ENCODE measurements at regions not wholly inside any gene's neighbourhood (a gene's known extent, or its start where the extent isn't known, plus 50 kb on each side); places are given as distances from the start of the nearest gene placed in this dataset.

DNA sequence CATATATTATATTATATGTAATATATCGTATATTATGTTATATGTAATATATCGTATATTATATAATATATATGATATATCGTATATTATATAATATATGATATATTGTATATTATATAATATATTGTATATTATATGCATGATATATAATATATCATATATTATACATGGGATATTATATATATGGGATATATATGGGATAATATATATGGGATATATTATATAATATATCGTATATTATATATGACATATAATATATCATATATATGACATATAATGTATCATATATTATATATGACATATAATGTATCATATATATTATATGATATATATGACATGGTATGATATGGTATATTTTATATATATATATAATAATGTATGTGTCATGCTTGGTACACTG is 79.5 kb upstream of the CALM2 start:
- Histone ChIP-seq H3K9ac (ENCODE audit: low read length) (no peak overlapping the region), H3K9me2 (replicated peaks; ENCODE audit: insufficient read depth, low read length) (no peaks in the 10 kb centered on the region), H3K79me2 (ENCODE audit: low read length) (no peaks in the 10 kb centered on the region), H2AFZ (ENCODE audit: low read length) (no peak overlapping the region), H3K4me2 (ENCODE audit: low read depth, low read length, poor library complexity, severe bottlenecking) (no peak overlapping the region), H3K36me3 (ENCODE audit: insufficient read depth, low read length) (no peaks in the 10 kb centered on the region), H3K4me3 (ENCODE audit: low read length) (no peak overlapping the region), H4K20me1 (ENCODE audit: insufficient read depth, low read depth, low read length) (no peaks in the 10 kb centered on the region), H3K27ac (ENCODE audit: low read length) (no peak overlapping the region), H3K27me3 (ENCODE audit: low read length) (no peaks in the 10 kb centered on the region), H3K4me1 (ENCODE audit: low read length) (no peaks in the 10 kb centered on the region), H3K9me3 (ENCODE audit: low read length) (no peaks in the 10 kb centered on the region)
- DNase-seq: no peak

DNA sequence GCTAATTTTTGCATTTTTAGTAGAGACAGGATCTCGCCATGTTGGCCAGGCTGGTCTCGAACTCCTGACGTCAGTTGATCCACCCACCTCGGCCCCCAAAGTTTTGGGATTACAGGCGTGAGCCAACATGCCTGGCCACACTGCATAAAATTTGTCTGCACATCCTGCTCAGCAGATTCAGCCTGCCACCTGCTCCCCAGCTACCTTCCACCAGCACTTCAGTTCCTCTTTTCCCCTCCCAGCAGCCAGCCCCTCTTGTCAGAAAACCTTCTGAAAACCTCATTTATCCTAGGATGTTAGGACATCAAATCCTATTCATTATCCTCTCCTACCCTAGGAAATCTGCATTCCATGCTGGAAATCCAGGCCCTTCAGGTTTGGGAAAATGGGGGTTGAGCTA is 78.2 kb upstream of the CALM2 start:
- no peak for DNase-seq
- H3K9me2 ChIP-seq (replicated peaks; ENCODE audit: insufficient read depth, low read length): no peaks in the 10 kb centered on the region

DNA sequence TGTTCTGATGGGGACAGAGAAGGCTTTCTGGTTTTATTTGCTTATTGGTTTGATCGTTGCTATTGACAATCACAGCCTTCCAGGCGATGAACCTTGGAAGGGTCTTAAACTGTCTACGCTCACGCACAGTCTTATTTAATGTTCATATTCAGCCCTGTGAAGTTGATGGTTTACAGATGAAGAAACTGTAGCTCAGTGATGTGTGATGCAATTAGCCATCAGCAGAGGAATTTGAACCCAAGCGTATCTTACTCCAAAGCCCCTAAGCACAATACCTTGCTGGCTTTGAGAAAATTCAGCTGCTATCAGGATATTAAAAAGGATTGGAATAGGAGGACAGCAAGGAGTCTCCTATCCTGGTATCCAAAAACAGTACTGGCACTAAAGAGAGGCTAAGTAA is 77.1 kb upstream of the CALM2 start:
- H3K27ac ChIP-seq (ENCODE audit: low read length): no peak overlapping the region

More for the DNA sequence above, 78.2 kb upstream of the CALM2 start:
- no peak overlapping the region for H3K4me2 ChIP-seq (ENCODE audit: low read depth, low read length, poor library complexity, severe bottlenecking)
- H3K27ac ChIP-seq (ENCODE audit: low read length): no peak overlapping the region
- no peaks in the 10 kb centered on the region for H3K79me2 ChIP-seq (ENCODE audit: low read length)
- H3K4me1 ChIP-seq (ENCODE audit: low read length): no peaks in the 10 kb centered on the region
- H3K9ac ChIP-seq (ENCODE audit: low read length): no peak overlapping the region
- H3K27me3 ChIP-seq (ENCODE audit: low read length): no peaks in the 10 kb centered on the region
- H2AFZ ChIP-seq (ENCODE audit: low read length): no peak overlapping the region
- H3K36me3 ChIP-seq (ENCODE audit: insufficient read depth, low read length): no peaks in the 10 kb centered on the region
- H3K4me3 ChIP-seq (ENCODE audit: low read length): no peak overlapping the region
- H3K9me3 ChIP-seq (ENCODE audit: low read length): no peaks in the 10 kb centered on the region
- no peaks in the 10 kb centered on the region for H4K20me1 ChIP-seq (ENCODE audit: insufficient read depth, low read depth, low read length)

DNA sequence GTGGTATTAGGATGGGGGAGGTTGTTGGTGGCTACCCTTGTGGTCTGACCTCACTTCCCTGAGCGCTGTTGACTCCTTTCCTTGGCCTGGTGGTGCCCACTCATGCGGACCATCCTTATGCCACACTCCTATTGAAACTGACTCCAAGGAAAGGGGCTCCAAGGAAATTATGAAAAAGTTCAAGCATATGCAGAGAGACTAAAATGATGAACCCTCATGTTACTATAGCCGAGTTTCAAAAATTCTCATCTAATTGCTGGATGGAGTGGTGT is 75.0 kb upstream of the CALM2 start:
- no peak overlapping the region for H3K4me3 ChIP-seq (ENCODE audit: low read length)
- no peaks in the 10 kb centered on the region for H3K36me3 ChIP-seq (ENCODE audit: insufficient read depth, low read length)
- no peak for DNase-seq
- no peak overlapping the region for H2AFZ ChIP-seq (ENCODE audit: low read length)
- no peaks in the 10 kb centered on the region for H4K20me1 ChIP-seq (ENCODE audit: insufficient read depth, low read depth, low read length)
- H3K4me1 ChIP-seq (ENCODE audit: low read length): no peaks in the 10 kb centered on the region
- no peak overlapping the region for H3K4me2 ChIP-seq (ENCODE audit: low read depth, low read length, poor library complexity, severe bottlenecking)
- H3K27ac ChIP-seq (ENCODE audit: low read length): no peak overlapping the region
- no peak overlapping the region for H3K9ac ChIP-seq (ENCODE audit: low read length)
- H3K9me2 ChIP-seq (replicated peaks; ENCODE audit: insufficient read depth, low read length): no peaks in the 10 kb centered on the region
- H3K27me3 ChIP-seq (ENCODE audit: low read length): no peaks in the 10 kb centered on the region
- H3K9me3 ChIP-seq (ENCODE audit: low read length): no peaks in the 10 kb centered on the region
- no peaks in the 10 kb centered on the region for H3K79me2 ChIP-seq (ENCODE audit: low read length)

More for the DNA sequence above, 77.1 kb upstream of the CALM2 start:
- H3K79me2 ChIP-seq (ENCODE audit: low read length): no peaks in the 10 kb centered on the region
- H3K4me1 ChIP-seq (ENCODE audit: low read length): no peaks in the 10 kb centered on the region
- no peak for DNase-seq
- H3K9ac ChIP-seq (ENCODE audit: low read length): no peak overlapping the region
- H2AFZ ChIP-seq (ENCODE audit: low read length): no peak overlapping the region
- H3K9me2 ChIP-seq (replicated peaks; ENCODE audit: insufficient read depth, low read length): no peaks in the 10 kb centered on the region
- no peaks in the 10 kb centered on the region for H3K36me3 ChIP-seq (ENCODE audit: insufficient read depth, low read length)
- H3K27me3 ChIP-seq (ENCODE audit: low read length): no peaks in the 10 kb centered on the region
- H3K4me2 ChIP-seq (ENCODE audit: low read depth, low read length, poor library complexity, severe bottlenecking): no peak overlapping the region
- no peaks in the 10 kb centered on the region for H3K9me3 ChIP-seq (ENCODE audit: low read length)
- H4K20me1 ChIP-seq (ENCODE audit: insufficient read depth, low read depth, low read length): no peaks in the 10 kb centered on the region
- no peak overlapping the region for H3K4me3 ChIP-seq (ENCODE audit: low read length)

DNA sequence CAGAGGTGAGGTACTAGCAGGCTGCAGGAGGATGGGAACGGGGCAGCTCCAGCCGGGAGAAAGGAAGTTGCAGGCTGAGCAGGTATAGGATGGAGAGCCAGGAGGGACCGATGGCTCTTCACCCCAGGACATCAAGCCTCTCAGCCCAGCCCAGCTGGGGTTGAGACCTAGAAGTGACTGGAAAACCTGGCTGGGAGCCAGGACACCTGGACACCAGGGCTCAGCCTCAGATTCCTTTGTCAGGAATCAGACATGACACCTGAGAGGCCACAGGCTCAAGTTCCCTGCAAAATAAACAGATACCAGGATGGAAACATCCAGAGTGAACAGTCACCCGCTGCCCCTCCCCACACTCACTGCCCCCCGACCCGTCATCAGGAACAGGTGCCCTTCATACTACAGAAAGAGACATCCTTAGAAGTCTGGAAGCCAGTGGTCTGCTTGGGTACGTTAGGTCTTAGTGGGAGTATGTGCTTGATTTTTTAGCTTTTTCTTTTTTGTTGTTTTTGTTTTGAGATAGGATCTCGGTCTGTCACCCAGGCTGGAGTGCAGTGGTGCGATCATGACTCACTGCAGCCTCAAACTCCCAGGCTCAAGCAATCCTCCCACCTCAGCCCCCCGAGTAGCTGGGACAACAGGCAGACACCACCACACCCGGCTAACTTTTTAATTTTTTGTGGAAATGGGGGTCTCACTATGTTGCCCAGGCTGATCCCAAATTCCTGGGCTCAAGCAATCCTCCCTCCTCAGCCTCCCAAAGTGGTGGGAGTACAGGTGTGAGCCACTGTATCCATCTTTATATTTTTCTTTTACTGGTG is 74.5 kb upstream of the CALM2 start:
- no peaks in the 10 kb centered on the region for H4K20me1 ChIP-seq (ENCODE audit: insufficient read depth, low read depth, low read length)
- H3K9ac ChIP-seq (ENCODE audit: low read length): no peak overlapping the region
- H3K4me3 ChIP-seq (ENCODE audit: low read length): no peak overlapping the region

DNA sequence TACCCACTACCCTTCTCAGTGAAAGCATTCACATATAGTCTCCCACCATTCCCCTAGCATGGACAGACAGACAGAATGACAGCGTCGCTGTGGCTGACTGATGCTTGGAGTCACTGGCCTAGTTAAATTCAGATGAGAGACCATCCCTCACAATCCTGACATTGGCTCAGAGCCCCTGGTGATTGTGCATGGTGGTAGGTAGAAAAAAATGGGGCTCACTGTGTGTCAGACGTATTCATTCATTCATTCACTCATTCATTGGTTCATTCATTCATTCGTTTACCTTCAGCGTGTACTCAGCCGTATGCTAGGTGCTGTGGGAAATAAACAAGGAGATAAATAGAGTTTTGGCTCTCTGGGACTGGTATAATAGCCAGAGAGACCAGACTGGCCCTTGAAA is 73.6 kb upstream of the CALM2 start:
- Histone ChIP-seq H3K27me3 (ENCODE audit: low read length) (no peaks in the 10 kb centered on the region), H4K20me1 (ENCODE audit: insufficient read depth, low read depth, low read length) (no peaks in the 10 kb centered on the region), H3K4me3 (ENCODE audit: low read length) (no peak overlapping the region), H3K27ac (ENCODE audit: low read length) (no peak overlapping the region), H3K4me2 (ENCODE audit: low read depth, low read length, poor library complexity, severe bottlenecking) (no peak overlapping the region), H3K9me2 (replicated peaks; ENCODE audit: insufficient read depth, low read length) (no peaks in the 10 kb centered on the region), H3K9ac (ENCODE audit: low read length) (no peak overlapping the region), H3K79me2 (ENCODE audit: low read length) (no peaks in the 10 kb centered on the region), H2AFZ (ENCODE audit: low read length) (no peak overlapping the region), H3K36me3 (ENCODE audit: insufficient read depth, low read length) (no peaks in the 10 kb centered on the region), H3K9me3 (ENCODE audit: low read length) (no peaks in the 10 kb centered on the region), H3K4me1 (ENCODE audit: low read length) (no peaks in the 10 kb centered on the region)
- no peak for DNase-seq

More for the DNA sequence above, 74.5 kb upstream of the CALM2 start:
- Histone ChIP-seq H2AFZ (ENCODE audit: low read length) (no peak overlapping the region), H3K4me1 (ENCODE audit: low read length) (no peaks in the 10 kb centered on the region), H3K9me3 (ENCODE audit: low read length) (no peaks in the 10 kb centered on the region), H3K36me3 (ENCODE audit: insufficient read depth, low read length) (no peaks in the 10 kb centered on the region), H3K9me2 (replicated peaks; ENCODE audit: insufficient read depth, low read length) (no peaks in the 10 kb centered on the region), H3K4me2 (ENCODE audit: low read depth, low read length, poor library complexity, severe bottlenecking) (no peak overlapping the region), H3K27ac (ENCODE audit: low read length) (no peak overlapping the region), H3K27me3 (ENCODE audit: low read length) (no peaks in the 10 kb centered on the region), H3K79me2 (ENCODE audit: low read length) (no peaks in the 10 kb centered on the region)
- DNase-seq: no peak

DNA sequence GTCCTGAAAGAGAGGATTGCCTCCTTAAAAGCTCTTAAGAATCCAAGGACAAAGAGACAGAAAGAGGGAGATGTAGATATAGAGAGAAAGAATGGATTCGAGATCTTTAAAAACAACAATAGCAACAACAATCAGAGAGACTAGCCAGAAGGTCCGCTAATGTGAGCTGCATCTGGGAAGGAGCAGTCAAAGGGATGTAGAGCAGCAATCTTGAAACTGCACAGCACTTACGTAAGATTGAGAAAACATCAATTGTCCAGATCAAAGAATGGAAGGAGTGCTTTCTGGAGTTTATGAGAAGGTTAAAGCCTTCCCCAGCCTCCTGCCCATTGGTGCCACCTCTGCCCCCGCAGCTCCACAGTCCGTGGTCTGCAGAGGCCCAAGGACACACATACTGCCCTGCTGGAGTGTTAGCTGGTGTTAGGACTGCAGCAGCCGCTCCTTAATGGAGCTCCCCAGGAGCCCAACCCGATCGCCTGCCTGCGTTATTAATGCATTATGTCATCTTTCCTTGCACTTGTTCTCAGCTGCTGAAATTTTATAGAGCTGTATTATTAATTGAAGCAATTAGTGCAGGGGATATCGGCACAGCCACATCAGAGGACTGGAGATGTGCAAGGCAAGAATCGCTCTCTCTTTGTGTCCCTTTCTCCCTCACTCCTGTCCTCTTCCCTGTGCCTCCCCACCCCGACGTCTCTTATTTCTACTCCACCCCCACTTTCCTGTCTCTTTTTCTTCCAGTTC is 73.0 kb upstream of the CALM2 start:
- H3K36me3 ChIP-seq (ENCODE audit: insufficient read depth, low read length): no peaks in the 10 kb centered on the region
- DNase-seq: no peak
- no peaks in the 10 kb centered on the region for H3K27me3 ChIP-seq (ENCODE audit: low read length)
- H3K79me2 ChIP-seq (ENCODE audit: low read length): no peaks in the 10 kb centered on the region
- H4K20me1 ChIP-seq (ENCODE audit: insufficient read depth, low read depth, low read length): no peaks in the 10 kb centered on the region
- no peak overlapping the region for H2AFZ ChIP-seq (ENCODE audit: low read length)
- no peaks in the 10 kb centered on the region for H3K9me2 ChIP-seq (replicated peaks; ENCODE audit: insufficient read depth, low read length)
- H3K9ac ChIP-seq (ENCODE audit: low read length): no peak overlapping the region
- no peaks in the 10 kb centered on the region for H3K9me3 ChIP-seq (ENCODE audit: low read length)
- no peak overlapping the region for H3K4me2 ChIP-seq (ENCODE audit: low read depth, low read length, poor library complexity, severe bottlenecking)
- H3K27ac ChIP-seq (ENCODE audit: low read length): no peak overlapping the region
- H3K4me1 ChIP-seq (ENCODE audit: low read length): no peaks in the 10 kb centered on the region
- H3K4me3 ChIP-seq (ENCODE audit: low read length): no peak overlapping the region

DNA sequence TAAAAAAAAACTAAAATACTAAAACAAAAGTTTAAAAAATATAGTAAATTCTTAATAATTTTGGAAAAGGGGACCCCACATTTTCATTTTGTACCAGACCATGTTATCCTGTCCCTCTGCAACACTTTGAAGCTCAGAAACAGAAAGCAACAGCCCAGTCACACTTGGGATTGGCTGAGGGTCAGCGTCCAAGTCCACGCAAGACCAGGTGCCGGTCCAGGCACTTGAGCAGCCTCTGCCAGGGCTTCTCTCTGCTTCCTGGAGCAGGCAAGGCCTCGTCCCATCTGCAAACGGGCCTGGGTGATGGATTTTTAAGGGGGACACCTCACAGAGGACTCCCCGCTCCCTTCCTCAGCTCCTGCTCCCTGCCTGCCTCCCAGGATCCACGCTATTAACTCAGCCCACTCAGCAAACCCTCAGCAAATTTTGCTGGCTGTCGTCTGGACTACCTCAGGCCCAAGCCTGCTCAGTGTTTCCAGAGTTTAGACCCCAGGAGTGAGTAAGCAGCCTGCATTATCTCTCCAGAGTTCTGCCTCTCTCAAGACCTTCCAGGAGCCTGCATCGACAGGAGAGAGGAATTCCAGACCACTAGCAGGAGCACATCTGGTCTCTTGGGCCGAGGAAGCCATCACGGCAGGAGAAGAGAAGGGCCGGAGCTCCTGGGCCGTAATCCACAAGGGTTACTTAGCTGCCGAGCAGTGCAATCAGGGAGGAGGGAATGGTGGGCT is 67.4 kb upstream of the CALM2 start:
- Histone ChIP-seq H2AFZ (ENCODE audit: low read length) (no peak overlapping the region), H3K4me2 (ENCODE audit: low read depth, low read length, poor library complexity, severe bottlenecking) (no peak overlapping the region), H3K4me1 (ENCODE audit: low read length) (no peaks in the 10 kb centered on the region), H3K79me2 (ENCODE audit: low read length) (no peaks in the 10 kb centered on the region), H3K9me3 (ENCODE audit: low read length) (no peaks in the 10 kb centered on the region), H3K9me2 (replicated peaks; ENCODE audit: insufficient read depth, low read length) (no peaks in the 10 kb centered on the region), H3K36me3 (ENCODE audit: insufficient read depth, low read length) (no peaks in the 10 kb centered on the region), H3K4me3 (ENCODE audit: low read length) (no peak overlapping the region), H3K27me3 (ENCODE audit: low read length) (no peaks in the 10 kb centered on the region), H4K20me1 (ENCODE audit: insufficient read depth, low read depth, low read length) (no peaks in the 10 kb centered on the region), H3K9ac (ENCODE audit: low read length) (no peak overlapping the region), H3K27ac (ENCODE audit: low read length) (no peak overlapping the region)
- DNase-seq: no peak
